Astrocyte of the spinal cord (primary cell): ENCODE measurements at regions not wholly inside any gene's neighbourhood (a gene's known extent, or its start where the extent isn't known, plus 50 kb on each side); places are given as distances from the start of the nearest gene placed in this dataset.

ENCODE experiments used
- DNase-seq: peaks from one replicate; pipeline ENCODE4 v3.0.0; 2011; ENCODE audit warnings: low read depth, low spot score
- H3K4me3 ChIP-seq: 2 replicates; pipeline ENCODE4 v1.5.1; 2011; ENCODE audit warnings: low read depth, mild to moderate bottlenecking, low read length, moderate library complexity
- in situ Hi-C: cut with HindIII; loops from 2 replicates; pipeline ENCODE4 v1.10.0; 2017; ENCODE audit warnings: low sequenced_read_pairs
- TF ChIP-seq, protein P1 (sequence below): IDR thresholded peaks from 2 replicates; pipeline ENCODE4 v1.5.1; 2012; ENCODE audit warnings: low read depth, mild to moderate bottlenecking, low read length, inconsistent platforms

DNA sequence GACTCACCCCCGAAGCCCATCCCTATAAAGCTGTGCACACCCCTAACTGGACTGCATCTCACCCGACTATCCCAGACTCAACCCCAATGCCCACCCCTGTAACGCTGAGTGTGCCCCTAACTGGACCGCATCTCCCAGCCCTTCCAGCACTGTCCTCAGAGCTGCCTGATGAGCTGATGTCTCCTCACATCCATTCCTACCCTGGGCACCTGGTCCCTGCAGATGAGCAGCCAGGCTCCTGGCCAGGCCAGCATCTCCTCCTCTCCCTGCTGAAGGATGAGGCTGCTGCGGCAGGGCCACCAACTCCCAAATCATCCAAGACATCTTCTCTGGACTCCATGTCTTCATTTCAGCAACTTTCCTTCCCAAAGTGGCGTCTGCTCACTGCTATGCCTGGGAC is 332.1 kb downstream of the CTTN start:
- no peak for DNase-seq
- TF ChIP-seq, protein P1, sequence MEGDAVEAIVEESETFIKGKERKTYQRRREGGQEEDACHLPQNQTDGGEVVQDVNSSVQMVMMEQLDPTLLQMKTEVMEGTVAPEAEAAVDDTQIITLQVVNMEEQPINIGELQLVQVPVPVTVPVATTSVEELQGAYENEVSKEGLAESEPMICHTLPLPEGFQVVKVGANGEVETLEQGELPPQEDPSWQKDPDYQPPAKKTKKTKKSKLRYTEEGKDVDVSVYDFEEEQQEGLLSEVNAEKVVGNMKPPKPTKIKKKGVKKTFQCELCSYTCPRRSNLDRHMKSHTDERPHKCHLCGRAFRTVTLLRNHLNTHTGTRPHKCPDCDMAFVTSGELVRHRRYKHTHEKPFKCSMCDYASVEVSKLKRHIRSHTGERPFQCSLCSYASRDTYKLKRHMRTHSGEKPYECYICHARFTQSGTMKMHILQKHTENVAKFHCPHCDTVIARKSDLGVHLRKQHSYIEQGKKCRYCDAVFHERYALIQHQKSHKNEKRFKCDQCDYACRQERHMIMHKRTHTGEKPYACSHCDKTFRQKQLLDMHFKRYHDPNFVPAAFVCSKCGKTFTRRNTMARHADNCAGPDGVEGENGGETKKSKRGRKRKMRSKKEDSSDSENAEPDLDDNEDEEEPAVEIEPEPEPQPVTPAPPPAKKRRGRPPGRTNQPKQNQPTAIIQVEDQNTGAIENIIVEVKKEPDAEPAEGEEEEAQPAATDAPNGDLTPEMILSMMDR, result no peak
- in situ Hi-C loops, result no loop called here
- H3K4me3 ChIP-seq, result no peak overlapping the region

DNA sequence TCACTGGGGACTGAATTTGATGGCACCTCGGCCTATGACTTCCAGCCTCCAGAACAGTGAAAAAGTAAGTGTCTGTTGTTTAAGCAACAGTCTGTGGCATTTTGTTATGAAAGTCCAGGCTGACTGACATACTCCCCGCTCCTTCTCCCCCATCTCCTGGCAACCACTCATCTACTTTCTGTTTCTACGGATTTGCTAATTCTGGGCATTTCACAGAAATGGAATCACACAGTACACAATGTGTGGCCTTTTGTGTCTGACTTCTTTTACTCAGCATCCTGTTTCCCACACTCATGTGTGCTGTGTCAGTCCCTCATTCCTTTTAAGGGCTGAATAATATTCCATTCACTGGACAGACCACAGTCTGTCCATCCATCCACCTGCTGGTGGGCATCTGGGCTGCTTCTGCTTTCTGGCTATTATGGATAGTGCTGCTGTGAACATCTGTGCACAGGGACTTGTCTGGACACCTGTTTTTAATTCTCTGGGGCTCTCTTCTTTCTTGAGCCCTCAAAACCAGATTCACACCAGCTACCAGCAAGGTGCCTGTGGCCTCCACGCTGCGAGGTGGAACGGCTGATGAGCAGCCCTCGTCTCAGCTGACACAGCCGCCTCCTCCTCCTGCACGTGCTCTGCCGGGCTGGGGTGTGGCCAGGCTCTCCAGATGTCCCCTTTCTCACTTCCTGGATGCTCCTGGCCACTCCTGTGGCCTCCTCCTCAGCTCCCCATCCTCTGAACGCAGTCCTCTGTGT is 333.1 kb downstream of the CTTN start:
- TF ChIP-seq, protein P1, result no peak
- in situ Hi-C loops, result no loop called here
- no peak for DNase-seq
- no peak overlapping the region for H3K4me3 ChIP-seq

DNA sequence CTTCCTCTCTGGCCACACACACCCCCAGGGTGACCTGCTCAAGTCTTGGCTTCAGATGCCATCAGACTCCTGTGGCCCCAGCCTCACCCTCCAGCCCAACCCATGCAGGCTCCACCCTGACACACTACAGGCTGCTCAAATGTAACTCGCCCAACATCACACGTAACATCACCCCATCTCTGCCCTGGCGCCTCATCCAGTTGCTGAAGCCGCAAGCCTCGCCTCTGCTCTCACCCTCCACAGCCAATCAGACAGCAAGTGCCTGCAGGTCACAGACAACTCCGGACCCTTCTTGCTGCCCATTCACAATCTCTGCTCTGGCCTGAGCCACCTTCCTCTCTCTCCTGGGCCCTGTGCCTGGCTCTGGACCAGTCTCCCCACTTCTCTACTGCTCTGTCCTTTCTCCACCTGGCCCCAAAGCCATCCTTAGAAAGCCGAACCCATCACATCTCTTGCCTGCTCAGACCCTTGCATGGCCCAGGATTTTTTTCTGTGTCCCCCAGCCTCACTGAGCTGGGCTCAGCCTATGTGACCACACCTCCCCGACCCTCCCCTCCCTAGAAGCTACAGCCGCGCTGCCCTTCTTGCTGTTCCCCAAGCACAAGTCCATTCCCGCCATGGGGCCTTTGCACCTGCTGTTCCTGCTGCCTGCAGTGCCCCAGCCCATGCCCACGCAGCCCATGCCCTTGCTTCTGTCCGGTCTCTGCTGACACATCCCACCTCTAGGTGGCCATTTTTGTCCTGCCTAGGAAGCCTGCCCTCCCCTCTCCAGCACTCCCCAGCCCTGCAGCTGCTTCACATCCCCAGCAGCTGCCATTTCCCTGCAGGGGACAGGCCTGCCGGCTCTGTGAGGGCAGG is 333.9 kb downstream of the CTTN start:
- TF ChIP-seq, protein P1, result no peak
- H3K4me3 ChIP-seq, result no peak overlapping the region
- in situ Hi-C loops, result no loop called here
- no peak for DNase-seq

DNA sequence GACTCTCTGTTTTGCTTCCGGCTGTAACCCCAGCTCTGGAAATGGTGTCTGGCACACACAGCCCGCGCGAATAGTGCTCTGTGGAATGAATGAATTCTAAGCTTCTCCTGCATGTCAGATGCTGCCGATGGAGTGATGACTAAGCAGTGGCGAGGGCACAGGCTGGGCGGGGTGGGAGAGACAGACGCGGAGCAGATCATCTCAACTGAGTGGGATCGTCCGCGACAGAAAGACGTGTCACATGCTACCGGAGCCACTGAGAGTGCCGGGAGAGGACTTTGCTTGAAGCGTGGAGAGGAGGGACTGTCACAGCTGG is 334.5 kb downstream of the CTTN start:
- DNase-seq, result no peak
- TF ChIP-seq, protein P1, result no peak
- no peak overlapping the region for H3K4me3 ChIP-seq
- in situ Hi-C loops, result no loop called here

DNA sequence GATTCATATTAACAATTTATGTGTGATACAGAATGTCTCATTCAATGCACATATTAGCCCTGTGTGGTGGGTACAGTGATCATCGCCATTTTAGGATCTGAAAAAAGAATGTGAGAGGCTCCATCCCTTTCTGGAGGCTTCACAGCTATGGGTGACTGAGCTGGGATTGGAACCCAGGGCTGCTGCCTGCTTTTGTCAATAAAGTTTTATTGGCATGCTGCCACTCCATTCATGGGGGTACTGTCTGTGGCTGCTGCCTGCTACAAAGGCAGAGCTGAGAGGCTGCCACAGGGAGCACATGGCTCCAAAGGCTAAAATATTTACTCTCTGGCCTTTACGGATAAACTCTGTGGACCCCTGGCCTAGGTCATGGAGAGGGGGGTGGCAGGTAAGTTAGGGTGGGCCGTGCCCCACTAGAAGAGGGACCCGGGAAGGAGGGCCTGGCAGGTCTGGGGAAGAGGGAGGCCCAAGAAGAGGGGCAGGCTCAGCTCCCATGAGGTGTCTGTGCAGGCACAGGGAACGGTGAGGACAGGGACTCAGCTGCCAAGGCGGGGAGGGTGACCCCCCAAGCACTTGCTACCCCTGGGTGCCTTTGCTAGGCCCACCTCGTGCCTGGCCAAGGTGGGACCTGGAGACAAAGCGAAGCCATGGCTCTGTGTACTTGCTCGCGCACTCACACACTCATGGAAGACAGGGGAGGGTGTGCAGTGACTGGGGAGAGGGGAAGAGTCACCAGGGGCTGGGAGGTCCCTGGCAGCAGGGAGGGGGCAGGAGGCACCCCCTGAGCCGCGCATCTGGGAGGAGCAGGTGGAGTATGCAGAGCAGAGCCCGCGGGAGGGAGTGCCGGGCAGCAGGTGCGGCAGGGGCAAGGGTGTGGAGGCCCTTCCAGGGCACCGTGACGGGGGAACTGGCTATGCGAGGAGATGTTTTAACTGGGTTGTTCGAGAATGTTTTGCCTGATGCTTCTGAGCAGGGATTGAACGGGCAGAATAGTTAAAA is 335.3 kb downstream of the CTTN start:
- in situ Hi-C loops, result no loop called here
- DNase-seq, result no peak
- TF ChIP-seq, protein P1, result no peak

DNA sequence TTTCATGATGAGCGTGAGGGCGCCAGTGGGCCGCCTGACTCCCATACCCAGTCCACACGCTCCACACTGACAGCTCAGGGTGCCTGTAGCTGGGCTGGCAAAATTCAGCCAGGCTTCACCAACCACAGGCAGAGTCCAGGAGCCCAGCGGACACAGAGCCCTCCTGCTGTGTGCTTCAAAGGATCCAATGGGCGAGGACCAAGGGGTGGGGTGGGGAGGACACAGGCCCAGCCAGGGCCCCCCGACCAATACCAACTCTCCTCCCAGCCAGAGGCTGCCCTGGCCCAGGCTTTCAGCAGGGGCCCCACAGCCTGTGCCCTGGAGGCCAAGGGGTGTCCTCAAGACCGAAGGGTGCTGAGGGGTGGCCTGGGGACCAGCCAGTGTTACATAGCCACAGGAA is 336.1 kb downstream of the CTTN start:
- no peak overlapping the region for H3K4me3 ChIP-seq
- in situ Hi-C loops, result no loop called here
- no peak for DNase-seq
- TF ChIP-seq, protein P1, result no peak

More for the DNA sequence above, 335.3 kb downstream of the CTTN start:
- no peak overlapping the region for H3K4me3 ChIP-seq
